IPS DF 4.7 (cell line): ENCODE measurements at regions not wholly inside any gene's neighbourhood (a gene's known extent, or its start where the extent isn't known, plus 50 kb on each side); places are given as distances from the start of the nearest gene placed in this dataset.

Experiments
- DNase-seq: peaks from one replicate; pipeline ENCODE4 v3.0.0-alpha.2; 2013; ENCODE audit warnings: low spot score; ENCODE audit errors: extremely low read depth

GRCh38 chr5:13569090-13569715 lies 375.3 kb downstream of the DNAH5 start:
- DNase-seq, result no peak

GRCh38 chr5:13567819-13568218 lies 376.7 kb downstream of the DNAH5 start:
- DNase-seq, result no peak

- no peak for DNase-seq
Measured at GRCh38 chr5:13566871-13567339, 377.6 kb downstream of the DNAH5 start.

- DNase-seq, result no peak
Measured at GRCh38 chr5:13558408-13558807, 386.1 kb downstream of the DNAH5 start.

- no peak for DNase-seq
Measured at GRCh38 chr5:13553896-13554295, 390.6 kb downstream of the DNAH5 start.

GRCh38 chr5:13552361-13552760 lies 392.1 kb downstream of the DNAH5 start:
- DNase-seq, result no peak

- DNase-seq, result no peak
Measured at GRCh38 chr5:13551645-13552044, 392.8 kb downstream of the DNAH5 start.

- no peak for DNase-seq
Measured at GRCh38 chr5:13540168-13540750, 404.2 kb downstream of the DNAH5 start.

GRCh38 chr5:13536933-13537332 lies 407.6 kb downstream of the DNAH5 start:
- no peak for DNase-seq

GRCh38 chr5:13533833-13534232 lies 410.7 kb downstream of the DNAH5 start:
- DNase-seq, result no peak

GRCh38 chr5:13529300-13529699 lies 415.2 kb downstream of the DNAH5 start:
- no peak for DNase-seq

- DNase-seq, result no peak
Measured at GRCh38 chr5:13524936-13525335, 419.6 kb downstream of the DNAH5 start.

GRCh38 chr5:13519131-13519530 lies 425.4 kb downstream of the DNAH5 start:
- no peak for DNase-seq

- no peak for DNase-seq
Measured at GRCh38 chr5:13516195-13516594, 428.3 kb downstream of the DNAH5 start.

GRCh38 chr5:13511442-13511841 lies 433.0 kb downstream of the DNAH5 start:
- no peak for DNase-seq

- no peak for DNase-seq
Measured at GRCh38 chr5:13510616-13511015, 433.9 kb downstream of the DNAH5 start.

- no peak for DNase-seq
Measured at GRCh38 chr5:13508559-13508958, 435.9 kb downstream of the DNAH5 start.

- DNase-seq, result no peak
Measured at GRCh38 chr5:13505326-13505725, 439.2 kb downstream of the DNAH5 start.

GRCh38 chr5:13503017-13503416 lies 441.5 kb downstream of the DNAH5 start:
- DNase-seq, result no peak

GRCh38 chr5:13501176-13501575 lies 443.3 kb downstream of the DNAH5 start:
- DNase-seq, result no peak

- no peak for DNase-seq
Measured at GRCh38 chr5:13498279-13498678, 446.2 kb downstream of the DNAH5 start.

- DNase-seq, result no peak
Measured at GRCh38 chr5:13488254-13488931, 456.1 kb downstream of the DNAH5 start.

GRCh38 chr5:13480834-13481233 lies 463.7 kb downstream of the DNAH5 start:
- DNase-seq, result no peak
